HG02852 (cell line): ENCODE measurements at regions not wholly inside any gene's neighbourhood (a gene's known extent, or its start where the extent isn't known, plus 50 kb on each side); places are given as distances from the start of the nearest gene placed in this dataset.
A peak's percentile ranks its signal among the peaks of the same experiment; 100 is the strongest.

Experiments
- ATAC-seq: cut with Tn5 transposase; IDR thresholded peaks from one replicate; pipeline ENCODE4 v1.9.1; 2021; ENCODE audit warnings: mild to moderate bottlenecking, moderate library complexity; ENCODE audit not compliant: unreplicated experiment

- ATAC-seq: no peak
These were observed 459.3 kb downstream of the TUSC7 start for GRCh38 chr3:117168896-117169295.

DNA sequence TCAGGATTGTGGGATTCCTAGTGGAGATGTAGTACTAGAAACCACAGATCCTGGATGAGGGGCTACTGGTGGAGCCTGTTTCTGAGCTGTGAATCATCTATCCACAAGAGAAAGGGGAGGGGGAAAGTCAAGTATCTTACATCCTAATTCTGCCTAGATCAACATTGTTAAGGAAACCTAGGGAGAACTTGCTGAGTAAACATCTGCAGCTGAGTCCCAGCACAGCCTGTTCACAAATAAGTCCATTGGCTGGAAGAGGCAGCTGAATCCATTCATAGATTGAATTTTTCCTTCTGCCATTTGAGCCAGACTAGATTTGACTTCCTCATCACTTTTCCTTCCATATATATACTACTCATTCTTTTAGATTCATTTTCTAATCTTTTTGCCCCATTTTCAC is 460.5 kb downstream of the TUSC7 start:
- no peak for ATAC-seq

DNA sequence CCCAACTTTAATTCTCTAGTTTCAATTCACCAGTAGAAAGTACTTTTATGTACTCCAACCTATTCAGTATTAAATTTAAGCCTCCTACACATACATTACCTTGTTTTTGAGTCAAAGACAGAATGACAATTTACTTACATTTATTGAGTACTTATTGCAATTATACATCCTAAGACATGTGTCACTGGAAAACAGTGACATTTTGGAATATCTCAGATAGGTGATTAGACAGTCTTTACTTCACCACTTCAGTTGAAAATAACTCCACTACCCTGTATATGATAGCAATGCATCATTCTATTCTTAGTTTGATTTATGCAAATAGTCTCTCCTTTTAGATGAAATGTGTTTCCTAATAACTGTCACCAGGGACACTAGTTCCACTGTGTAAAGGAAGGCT is 461.5 kb downstream of the TUSC7 start:
- no peak for ATAC-seq

GRCh38 chr3:117172426-117172825 is 462.8 kb downstream of the TUSC7 start:
- no peak for ATAC-seq

DNA sequence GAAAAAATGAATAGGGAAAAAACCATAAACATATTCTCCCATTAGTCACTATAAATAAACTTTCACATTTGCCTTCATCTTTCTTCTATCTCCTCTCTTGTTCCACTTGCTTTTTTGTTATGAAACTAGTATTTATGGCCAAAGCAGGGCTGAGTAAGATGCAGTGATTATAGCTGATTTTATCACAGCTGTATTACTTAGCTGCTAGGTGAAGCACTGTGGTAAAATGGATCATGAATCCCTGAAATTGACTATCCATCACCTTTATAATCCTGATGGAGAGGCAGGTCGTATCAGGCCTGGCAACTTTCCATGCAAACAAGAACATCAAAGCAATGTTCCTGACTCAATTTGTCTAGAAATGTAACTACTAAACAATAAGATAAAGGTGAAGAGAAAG is 471.6 kb downstream of the TUSC7 start:
- no peak for ATAC-seq

DNA sequence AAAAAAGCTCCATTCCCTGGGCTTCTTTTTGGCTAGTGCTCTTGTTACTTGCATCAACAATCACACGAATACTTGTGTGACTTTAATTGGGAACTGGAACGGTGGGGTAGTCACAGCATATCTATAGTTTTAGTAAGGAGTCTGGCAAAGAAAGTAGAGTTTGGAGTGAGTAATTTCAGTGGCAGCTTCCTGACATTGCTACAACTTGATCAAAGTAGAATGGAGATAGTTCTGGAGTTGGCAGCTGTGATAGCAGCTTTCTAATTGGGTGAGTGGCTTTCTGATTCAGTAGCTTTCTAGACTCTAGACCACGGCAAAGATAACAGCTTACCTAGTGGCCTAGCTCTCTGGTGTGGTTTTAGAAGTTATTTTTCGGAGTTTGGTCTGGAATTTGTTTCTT is 475.0 kb downstream of the TUSC7 start:
- ATAC-seq: no peak

DNA sequence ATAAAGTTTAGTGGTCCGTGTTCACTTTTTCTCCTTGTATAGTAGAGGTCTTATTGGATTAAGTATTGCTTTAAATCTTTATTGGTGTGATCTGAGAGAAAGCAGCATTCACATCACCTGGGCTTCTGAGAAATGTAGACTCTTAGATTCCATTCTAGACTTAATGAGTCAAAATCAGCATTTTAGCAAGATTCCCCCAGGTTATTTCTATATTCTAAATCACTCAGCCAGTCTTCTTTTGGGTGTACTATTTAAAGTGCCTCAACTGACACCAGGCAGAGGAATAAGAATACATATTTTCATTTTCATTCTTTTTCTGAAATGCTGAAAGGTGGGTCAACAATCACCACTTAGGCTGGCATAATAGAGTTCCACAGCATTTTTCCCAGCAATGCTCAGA is 481.7 kb downstream of the TUSC7 start:
- ATAC-seq: no peak

DNA sequence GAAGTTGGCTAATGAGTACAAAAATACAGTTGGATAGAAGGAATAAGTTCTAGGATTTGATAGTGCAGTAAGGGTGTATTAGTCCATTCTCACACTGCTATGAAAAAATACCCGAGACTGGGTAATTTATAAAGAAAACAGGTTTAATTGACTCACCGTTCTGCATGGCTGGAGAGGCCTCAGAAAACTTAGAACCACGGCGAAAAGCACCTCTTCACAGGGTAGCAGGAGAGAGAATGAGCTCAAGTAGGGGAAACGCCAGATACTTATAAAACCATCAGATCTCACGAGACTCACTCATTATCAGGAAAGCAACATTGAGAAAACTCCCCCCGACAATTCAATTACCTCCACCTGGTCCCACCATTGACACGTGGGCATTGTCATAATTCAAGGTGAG is 483.3 kb downstream of the TUSC7 start:
- peak; percentile 62 for ATAC-seq

- no peak for ATAC-seq
These were observed 483.8 kb downstream of the TUSC7 start for GRCh38 chr3:117193390-117193789.

DNA sequence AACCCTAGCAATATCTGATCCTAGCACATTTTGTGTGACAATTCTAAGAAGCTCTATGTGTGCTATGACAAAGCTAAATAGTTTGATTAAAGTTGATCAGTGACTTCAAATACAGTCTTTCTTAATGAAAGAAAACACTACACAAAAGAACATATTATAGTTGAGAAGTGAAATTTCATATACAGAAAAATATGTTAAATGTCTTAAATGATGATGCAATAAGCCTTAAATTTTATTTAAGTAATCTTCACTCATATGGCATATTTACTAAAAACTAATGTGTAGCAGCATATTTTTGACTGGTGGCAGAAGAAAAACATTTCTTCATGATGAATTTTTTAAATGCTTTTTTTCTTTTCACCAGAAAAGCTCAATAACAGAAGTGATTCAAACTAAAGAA is 485.5 kb downstream of the TUSC7 start:
- no peak for ATAC-seq

DNA sequence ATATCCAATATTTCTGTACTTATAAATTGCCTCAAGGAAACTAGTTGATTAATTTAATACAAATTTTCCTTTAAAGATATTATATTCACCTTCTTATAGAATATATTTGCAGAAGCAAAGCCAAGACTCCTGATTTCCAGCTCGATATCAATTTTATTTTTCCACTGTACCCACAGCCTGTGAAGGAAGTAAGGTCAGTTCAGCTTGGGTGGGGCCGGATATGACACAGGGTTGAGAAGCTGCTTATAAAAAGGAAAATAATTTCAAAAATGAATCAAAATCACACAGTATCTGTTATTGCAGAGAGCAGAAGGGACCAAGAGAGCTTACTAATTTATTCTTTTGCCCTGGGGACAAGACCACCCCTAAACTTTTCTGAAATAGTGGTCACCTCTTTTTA is 491.4 kb downstream of the TUSC7 start:
- no peak for ATAC-seq

DNA sequence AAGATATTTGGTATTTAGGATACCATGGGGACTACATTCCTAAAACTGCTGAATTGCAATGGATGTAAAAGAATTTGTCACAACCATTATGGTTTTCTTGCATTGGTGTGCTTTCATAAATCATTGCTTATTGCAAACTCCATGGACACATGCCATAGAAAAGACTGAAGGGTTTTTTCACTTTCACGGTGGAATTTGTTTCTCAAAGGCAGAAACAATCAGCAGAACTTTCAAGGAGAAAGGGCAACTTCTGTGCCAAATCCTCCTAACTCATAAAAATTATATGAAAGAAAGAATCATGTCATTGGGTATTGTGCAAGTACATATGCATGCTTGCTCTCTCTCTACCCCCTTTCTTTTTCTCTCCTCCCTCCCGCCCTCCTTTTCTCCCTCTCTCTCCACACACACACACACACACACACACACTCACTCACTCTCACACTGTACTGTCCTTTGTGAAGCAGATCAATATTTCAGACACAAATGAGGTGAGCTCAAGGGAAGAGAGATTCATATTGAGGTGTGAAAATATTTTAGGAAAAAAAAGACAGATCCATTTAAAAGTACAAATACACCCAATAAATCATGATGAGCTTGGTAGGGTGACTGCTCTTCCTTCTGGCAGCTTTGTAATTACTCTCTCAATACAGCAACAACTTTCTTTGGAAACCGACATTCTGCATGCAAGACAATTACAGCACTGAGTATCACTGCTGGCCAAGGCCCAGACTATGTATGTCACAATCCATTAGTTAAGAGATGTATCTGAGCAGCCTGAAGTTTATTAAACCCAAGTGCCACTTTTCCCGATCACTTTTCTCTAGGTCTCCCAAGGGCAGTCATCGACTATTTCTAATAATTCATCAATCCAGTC is 492.6 kb downstream of the TUSC7 start:
- ATAC-seq: no peak

DNA sequence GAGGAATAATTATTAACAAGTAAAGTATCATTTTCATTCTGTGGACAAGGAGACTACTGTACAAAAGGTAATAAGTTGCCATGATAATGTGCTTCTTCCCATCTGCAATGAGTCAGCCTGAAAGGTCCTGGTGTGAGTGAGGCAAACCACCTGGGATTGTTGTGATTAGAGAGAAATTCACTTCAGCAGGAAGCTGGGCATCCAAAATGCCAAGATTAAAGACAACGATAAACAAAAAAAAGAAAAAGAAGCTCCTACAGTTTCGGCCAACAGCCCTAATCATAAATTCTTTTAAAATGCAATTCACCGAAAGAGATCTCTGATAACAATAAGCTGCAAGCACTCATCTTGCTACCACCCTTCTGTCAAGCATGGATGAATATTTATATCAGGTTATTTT is 507.8 kb downstream of the TUSC7 start:
- no peak for ATAC-seq

GRCh38 chr3:117217760-117218316 is 508.3 kb downstream of the TUSC7 start:
- ATAC-seq: no peak

- ATAC-seq: no peak
These were observed 509.1 kb downstream of the TUSC7 start for GRCh38 chr3:117218641-117219048.

GRCh38 chr3:117219296-117219695 is 509.7 kb downstream of the TUSC7 start:
- ATAC-seq: no peak

GRCh38 chr3:117226932-117227331 is 517.4 kb downstream of the TUSC7 start:
- no peak for ATAC-seq

- ATAC-seq: no peak
These were observed 518.9 kb downstream of the TUSC7 start for GRCh38 chr3:117228466-117228865.

- ATAC-seq: no peak
These were observed 521.3 kb downstream of the TUSC7 start for GRCh38 chr3:117230924-117231323.

DNA sequence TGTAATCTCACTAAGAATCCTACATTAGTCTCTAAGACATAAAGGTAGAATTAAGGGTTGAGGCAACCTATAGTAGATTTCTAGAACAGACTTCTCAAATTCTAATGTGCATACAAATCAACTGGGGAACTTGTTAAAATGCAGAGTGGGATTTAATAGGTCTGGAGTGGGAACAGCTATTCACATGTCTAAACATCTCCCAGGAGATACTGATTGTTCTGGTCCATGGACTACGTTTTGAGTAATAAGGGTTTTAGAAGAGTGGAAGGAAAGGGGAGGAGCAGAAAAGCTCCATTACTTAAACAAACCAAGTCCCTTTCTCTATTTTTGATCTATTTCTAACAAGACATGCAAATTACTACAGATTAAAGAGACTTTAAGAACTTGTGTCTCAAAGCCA is 524.8 kb downstream of the TUSC7 start:
- ATAC-seq: no peak

GRCh38 chr3:117235304-117235703 is 525.7 kb downstream of the TUSC7 start:
- ATAC-seq: no peak

GRCh38 chr3:117238806-117239205 is 529.2 kb downstream of the TUSC7 start:
- no peak for ATAC-seq

DNA sequence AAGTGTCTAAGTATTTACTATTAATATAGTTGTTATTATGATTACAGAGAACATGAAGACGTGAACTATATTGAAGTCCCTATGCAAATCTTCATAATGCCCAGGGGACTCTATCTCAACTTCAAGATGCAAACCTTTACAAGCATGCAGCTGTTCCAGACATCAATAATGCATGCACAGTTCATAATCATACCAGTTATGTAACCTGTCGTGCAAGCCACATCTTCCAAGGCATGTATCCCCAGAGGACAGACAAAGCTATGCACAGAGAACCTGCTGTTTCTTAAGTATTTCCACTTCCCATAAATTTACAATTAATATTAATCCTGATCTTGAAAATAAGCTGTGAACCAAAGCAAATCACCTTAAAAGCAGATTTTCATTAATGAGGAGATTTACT is 534.1 kb downstream of the TUSC7 start:
- no peak for ATAC-seq
